GM19043 (cell line): ENCODE measurements at regions not wholly inside any gene's neighbourhood (a gene's known extent, or its start where the extent isn't known, plus 50 kb on each side); places are given as distances from the start of the nearest gene placed in this dataset.
"Not testable (repeated sequence)": the region's sequence is repeated elsewhere in the genome, so short reads cannot be mapped to it uniquely, and the experiment has no call there.

Source experiments
- ATAC-seq: cut with Tn5 transposase; IDR thresholded peaks from one replicate; pipeline ENCODE4 v1.9.1; 2021; ENCODE audit warnings: low read depth; ENCODE audit not compliant: unreplicated experiment

DNA sequence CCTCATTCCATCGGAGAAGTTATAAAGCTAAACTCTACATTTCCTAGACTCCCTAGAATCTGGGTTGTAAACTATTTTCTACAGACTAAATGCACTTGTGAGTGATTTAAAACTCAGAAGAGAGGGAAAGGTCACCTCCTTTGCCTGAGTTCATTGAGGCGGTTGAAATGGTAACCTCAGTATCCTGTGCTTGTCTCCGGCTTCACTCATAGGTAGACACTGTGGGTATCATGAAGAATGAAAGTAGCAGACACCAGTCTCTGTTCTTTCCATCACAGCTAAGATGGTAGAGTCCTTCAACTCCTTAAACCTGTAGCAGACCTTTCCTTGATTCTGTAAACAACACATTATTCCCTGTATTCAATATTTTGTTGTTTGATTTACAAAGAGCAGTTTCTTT is 291.3 kb upstream of the ANKRD50 start:
- ATAC-seq: no peak

- no peak for ATAC-seq
Measured at GRCh38 chr4:124997991-124998390, 285.5 kb upstream of the ANKRD50 start.

GRCh38 chr4:124997124-124997523 is 284.6 kb upstream of the ANKRD50 start:
- ATAC-seq: no peak

DNA sequence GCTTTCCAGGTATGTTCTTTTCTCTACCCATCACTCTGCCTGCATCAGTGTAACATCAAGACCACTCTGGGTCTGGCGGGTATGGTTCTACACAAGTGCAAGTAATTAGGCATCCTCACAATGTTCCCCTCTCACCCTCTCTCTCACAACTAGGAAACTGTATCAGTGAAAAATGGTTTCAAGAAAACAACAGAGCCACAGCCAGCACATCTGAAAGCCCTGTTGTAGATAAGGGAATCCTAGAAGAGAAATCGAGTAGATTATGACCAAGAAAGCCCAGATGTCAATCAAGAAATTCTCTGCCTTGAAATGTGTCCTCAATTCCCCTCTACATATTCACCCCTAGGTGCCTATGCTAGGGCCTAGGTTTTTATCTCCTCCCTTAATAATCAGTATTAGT is 281.3 kb upstream of the ANKRD50 start:
- ATAC-seq: no peak

DNA sequence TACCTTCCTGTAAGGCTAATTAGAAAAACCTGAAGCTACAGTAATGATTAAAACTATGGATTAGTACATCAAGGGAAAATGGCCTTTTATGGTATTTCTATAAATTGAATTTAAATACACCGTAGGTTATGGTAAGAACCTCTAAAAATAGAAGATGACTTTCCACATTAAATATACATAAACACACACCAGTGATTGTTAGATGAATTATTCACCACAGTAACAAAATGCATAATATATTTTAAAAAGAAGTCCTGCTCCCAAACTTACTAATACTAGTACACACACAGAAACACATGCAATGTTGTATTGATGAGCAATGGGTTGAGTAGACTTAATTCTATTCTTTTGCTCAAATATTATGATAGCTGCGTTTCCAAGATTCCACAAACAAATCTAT is 277.9 kb upstream of the ANKRD50 start:
- no peak for ATAC-seq

DNA sequence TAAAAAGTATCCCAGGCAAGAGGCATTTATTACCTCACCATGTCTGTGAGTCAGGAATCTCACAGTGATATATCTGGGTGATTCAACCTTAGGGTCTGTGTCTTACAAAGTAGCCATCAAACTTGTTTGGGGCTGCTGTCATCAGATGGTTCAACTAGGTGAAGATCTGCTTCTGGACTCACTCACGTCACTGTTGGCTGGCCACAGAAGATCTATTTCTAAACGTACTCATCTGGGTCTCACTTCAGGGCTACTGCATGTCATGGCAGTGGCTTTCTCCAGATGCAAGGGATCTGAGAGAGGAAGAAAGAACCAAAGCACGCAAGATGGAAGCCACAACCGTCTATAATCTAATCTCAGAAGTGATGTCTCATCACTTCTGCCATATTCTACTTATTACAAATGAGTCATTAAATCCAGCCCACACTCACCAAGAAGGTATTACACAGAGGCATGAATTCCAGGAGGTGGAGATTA is 267.8 kb upstream of the ANKRD50 start:
- no peak for ATAC-seq

GRCh38 chr4:124978536-124978935 is 266.0 kb upstream of the ANKRD50 start:
- ATAC-seq: not testable (repeated sequence)

DNA sequence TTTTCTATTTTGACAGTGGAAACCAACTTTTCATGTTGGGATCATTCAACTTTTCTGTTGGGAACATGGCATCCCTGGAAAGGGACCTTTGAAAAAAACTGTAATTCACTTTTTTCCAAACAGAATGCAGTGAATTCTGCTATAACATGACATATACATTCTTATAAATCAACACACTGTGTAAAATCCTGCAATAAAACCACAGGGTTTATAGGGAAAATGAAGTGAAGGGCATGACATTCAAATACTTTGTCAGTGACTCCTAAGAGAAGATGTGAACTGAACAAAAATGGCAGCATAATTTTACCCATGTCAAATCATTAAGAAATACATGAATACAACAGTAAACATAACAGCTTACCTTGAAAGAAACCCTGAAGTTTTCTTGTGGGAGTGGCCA is 264.5 kb upstream of the ANKRD50 start:
- no peak for ATAC-seq

DNA sequence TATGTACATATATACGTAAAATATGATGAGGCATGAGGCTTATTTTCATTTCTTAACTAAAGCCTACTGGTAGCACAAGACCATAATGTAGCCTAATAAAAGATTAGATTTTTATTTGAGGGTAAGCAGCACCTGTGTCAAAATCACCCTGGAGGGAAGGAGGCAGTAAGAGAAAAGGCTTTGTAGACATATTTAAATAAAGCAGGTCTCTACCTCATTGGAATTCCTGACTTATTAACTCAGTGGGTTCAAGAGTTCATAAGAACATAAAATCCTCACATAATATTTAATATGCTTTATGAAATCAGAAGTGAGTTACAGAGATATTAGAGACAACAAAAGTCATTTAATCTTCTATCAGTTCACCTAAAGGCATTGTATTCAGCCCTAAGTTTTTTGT is 261.6 kb upstream of the ANKRD50 start:
- no peak for ATAC-seq

GRCh38 chr4:124973716-124974115 is 261.2 kb upstream of the ANKRD50 start:
- no peak for ATAC-seq

GRCh38 chr4:124970011-124970410 is 257.5 kb upstream of the ANKRD50 start:
- ATAC-seq: no peak

GRCh38 chr4:124965497-124965891 is 253.0 kb upstream of the ANKRD50 start:
- ATAC-seq: no peak

- ATAC-seq: no peak
Measured at GRCh38 chr4:124964852-124965496, 252.4 kb upstream of the ANKRD50 start.

- ATAC-seq: no peak
Measured at GRCh38 chr4:124964251-124964650, 251.7 kb upstream of the ANKRD50 start.

GRCh38 chr4:124961138-124961750 is 248.7 kb upstream of the ANKRD50 start:
- ATAC-seq: no peak

DNA sequence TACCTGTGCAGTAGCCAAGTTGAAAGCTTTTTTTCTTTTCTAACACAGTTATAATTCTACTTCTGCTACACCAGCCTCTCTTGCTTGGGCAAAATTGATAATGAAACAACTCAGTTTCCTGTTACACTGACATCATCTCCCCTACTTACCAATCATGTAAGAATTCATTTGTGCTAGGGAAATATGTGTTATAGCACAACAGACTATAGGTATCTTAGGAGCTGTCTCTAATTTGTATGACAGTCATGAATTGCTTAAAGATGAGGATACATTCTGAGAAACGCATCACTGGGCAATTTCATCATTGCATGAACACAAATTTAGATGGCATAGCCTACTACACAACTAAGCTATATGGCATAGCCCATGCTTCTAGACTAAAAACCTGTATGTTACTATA is 246.3 kb upstream of the ANKRD50 start:
- ATAC-seq: no peak

DNA sequence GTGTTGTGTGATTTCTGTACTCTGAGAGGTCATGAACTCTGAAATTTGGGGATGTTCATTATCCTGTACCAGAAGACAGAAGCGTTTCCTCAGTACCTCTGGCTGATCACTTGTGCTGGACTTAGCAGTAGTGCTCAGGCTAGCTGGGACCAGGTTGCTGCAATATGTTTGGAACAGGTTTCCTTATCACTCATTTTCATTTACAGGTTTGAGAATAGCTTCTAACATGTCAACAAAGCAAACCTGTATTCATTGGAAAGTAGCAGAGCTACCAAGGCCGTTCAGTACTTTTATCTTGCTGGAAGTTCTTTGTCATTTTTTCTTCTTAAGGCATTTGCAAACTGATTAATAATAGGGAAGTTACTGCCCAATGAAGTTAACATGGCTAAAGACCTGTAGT is 242.9 kb upstream of the ANKRD50 start:
- no peak for ATAC-seq

DNA sequence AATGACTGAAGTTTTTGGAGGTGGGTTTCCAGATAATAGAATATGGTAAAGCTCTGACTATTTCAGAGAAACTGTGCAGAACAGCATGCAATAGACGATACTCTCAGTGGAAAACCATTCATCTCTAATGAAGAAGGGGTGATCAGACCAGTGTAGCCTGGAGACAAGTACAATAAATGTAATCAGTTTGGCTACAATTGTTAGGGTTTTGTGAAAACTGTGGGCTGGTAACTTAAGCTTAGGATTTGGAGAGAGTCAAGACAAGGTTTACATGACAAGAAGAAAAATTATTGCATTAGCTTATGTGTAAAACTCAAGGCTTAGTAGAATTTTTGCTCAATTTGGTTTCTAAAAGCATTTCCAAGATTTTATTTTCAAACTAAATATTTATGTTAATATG is 241.5 kb upstream of the ANKRD50 start:
- no peak for ATAC-seq

DNA sequence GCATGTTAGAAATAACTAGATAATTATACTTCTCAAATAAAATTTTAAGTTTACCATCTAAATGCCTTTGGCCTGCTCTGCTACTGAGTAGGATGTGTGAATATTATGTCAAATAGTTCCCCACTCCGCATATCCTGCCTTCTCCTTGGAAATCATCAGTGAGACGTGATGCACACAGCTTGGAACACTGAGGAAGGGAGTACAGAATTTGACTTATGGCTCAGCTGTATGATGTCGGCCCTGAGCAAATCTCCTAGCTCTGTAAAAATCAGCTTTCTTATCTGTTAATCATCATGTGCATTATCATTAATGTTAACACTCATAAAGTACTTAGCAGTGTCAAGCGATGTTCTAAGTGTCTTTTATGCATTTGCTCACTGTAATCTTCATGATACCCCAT is 241.0 kb upstream of the ANKRD50 start:
- no peak for ATAC-seq

DNA sequence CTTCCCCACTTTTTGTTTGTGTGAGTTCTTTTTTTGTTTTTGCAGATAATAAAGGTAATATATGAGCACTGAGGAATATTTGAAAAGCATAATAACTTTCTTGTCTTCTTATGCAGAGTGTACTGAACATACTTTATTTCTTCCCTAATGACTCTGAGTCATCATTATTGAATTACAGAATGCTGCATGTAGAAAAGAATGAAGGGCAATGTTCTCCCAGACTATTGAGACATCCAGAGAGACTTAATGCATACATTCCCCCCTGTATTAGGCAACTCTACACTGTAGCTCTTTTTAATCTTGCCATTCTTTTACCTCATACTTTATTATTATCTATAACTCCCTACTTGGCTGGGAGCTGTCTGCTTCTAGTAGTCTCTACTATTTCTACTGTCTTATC is 240.5 kb upstream of the ANKRD50 start:
- ATAC-seq: no peak

- ATAC-seq: no peak
Measured at GRCh38 chr4:124952601-124953000, 240.1 kb upstream of the ANKRD50 start.

- ATAC-seq: no peak
Measured at GRCh38 chr4:124948976-124949597, 236.6 kb upstream of the ANKRD50 start.
